ENCODE measurements at regions not wholly inside any gene's neighbourhood (a gene's known extent, or its start where the extent isn't known, plus 50 kb on each side); places are given as distances from the start of the nearest gene placed in this dataset.

- no peak for TF ChIP-seq CTCF (IDR thresholded peaks at IDR 0.05)
- TF ChIP-seq POLR2A (IDR thresholded peaks at IDR 0.05) = no peak
Observed at GRCh38 chr11:70616938-70617654, 218.8 kb downstream of the CTTN start.

Data from thyroid gland (tissue), 4 donors.